ENCODE measurements at regions not wholly inside any gene's neighbourhood (a gene's known extent, or its start where the extent isn't known, plus 50 kb on each side); places are given as distances from the start of the nearest gene placed in this dataset.
"Not testable (repeated sequence)": the region's sequence is repeated elsewhere in the genome, so short reads cannot be mapped to it uniquely, and the experiment has no call there.

DNA sequence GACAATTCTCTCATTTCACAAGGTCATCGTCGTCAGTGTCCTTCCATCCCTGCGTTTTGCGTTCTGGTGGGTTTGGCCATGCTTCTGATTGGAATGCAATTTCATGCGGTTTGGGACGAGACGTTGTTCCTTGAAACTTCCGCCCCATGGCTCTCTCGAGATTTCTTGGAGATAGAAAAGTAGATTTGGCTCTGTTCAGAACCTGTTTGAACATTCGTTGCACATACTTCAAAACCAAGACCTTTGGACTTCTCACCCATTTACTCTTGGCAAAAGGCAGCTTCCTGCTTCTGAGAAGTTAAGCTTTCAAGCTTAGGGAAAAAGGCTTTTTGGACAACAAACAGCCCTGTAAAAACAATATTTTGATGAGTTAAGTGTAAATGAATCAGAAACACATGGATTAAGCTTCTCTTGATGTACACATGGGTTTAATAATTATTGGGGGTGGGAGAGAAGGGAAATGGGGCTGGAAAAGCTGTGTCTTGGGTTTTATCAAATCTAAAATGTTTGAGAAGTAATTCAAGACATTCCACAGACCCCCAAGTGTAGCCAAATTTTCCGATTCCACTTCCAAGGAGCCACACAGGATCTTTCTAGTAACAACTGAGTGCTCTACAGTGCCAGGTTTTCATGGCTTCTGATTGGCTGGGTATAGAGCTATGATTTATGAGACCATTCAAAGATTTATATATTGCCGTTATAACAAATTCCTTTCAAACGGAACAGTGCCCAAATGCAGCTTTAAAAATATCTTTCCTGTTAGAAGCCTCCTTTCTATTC is 467.2 kb downstream of the MED13L start:
- no peak for DNase-seq

DNA sequence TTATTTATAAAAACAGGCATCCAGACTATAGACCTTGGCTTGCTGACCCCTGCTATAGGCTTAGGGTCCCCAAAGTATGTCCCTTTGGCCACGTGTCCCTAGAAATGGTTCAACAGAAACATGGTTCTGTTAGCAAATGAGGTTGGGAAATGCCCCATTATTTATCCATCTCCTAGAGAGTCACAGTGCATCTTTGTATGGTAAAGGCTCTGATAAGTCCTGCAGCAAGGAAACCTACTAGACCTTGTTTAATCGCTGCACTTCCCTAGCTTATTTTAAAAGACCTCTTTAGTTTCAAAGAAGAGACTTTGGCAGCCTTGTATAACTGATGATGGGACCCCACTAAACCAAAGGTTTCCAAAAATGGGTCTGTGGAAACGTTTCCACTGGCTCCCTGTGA is 471.5 kb downstream of the MED13L start:
- DNase-seq, result no peak

GRCh38 chr12:115802767-115803166 is 474.7 kb downstream of the MED13L start:
- no peak for DNase-seq

GRCh38 chr12:115801871-115802270 is 475.6 kb downstream of the MED13L start:
- no peak for DNase-seq

- no peak for DNase-seq
These were observed 477.9 kb downstream of the MED13L start for GRCh38 chr12:115799610-115800009.

DNA sequence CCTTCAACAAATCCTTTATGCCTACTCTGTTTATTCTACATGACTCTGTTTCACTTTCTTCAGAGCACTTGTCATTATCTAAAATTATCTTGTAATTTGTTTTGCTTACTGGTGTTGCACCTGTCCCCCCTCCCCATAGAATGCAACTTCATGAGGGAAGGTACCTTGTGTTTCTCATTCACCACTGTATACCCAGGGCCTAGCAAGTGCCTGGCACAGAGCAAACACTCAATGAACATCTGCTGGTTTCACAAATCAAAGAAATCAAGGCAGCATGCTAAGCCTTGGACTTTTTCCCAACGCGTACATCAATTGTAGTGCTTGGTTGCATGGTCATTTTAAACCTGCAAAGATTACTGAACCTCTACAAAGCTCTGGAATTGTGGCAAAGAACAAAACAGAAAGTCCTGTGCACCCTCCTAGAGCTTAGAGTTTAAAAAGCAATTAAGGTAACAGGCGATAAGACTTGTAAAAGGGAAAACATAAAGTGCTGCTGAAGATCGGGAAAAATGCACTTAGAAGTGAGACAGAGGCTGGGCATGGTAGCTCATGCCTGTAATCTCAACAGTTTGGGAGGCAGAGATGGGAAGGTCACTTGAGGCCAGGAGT is 479.1 kb downstream of the MED13L start:
- no peak for DNase-seq

GRCh38 chr12:115794659-115795081 is 482.8 kb downstream of the MED13L start:
- DNase-seq, result no peak

- no peak for DNase-seq
These were observed 486.2 kb downstream of the MED13L start for GRCh38 chr12:115791331-115791730.

DNA sequence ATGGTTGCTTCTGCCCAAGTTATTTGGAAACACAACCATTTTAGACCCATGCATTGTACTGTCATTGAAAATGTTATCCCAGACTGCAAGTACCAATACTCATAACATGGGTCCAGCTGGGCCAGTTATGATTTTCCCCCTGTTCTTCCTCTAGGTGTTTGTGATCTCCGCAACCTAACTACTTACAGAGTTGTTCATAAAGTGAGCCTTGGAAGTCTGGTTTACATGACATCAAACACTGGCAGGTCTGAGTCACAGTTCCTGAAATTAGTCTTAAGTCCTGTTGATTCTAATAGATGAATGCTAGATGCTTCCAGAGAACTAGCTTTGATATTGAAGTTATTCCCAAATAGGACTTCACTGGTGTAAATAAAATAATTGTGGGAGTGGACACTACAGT is 487.0 kb downstream of the MED13L start:
- no peak for DNase-seq

DNA sequence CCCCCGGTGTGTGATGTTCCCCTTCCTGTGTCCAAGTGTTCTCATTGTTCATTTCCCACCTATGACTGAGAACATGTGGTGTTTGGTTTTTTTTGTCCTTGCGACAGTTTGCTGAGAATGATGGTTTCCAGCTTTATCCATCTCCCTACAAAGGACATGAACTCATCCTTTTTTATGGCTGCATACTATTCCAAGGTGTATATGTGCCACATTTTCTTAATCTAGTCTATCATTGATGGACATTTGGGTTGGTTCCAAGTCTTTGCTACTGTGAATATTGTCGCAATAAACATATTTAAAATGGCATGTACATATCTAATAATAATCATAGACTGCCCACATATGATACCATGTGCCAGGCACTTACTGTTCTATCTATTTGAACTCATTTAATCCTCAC is 491.0 kb downstream of the MED13L start:
- not testable (repeated sequence) for DNase-seq

- no peak for DNase-seq
These were observed 491.9 kb downstream of the MED13L start for GRCh38 chr12:115785548-115785947.

DNA sequence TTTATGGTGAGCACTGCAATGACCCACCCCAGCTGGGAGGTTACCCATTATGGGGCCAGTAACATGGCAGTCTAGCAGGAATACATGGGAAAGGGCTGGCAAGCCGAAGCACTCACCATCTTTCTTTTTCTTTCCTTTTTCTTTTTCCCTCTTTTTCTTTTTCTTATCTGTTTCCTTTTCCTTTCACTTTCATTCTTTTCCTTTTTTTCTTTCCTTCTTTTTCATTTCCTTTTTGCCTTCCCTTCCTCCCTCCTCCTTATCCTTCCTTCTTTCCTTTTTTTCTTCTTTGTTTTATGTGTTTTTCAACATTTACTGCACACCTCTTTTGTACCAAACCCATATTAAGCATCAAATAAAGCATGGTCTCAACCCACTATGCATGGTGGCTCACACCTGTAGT is 501.1 kb downstream of the MED13L start:
- DNase-seq, result no peak

DNA sequence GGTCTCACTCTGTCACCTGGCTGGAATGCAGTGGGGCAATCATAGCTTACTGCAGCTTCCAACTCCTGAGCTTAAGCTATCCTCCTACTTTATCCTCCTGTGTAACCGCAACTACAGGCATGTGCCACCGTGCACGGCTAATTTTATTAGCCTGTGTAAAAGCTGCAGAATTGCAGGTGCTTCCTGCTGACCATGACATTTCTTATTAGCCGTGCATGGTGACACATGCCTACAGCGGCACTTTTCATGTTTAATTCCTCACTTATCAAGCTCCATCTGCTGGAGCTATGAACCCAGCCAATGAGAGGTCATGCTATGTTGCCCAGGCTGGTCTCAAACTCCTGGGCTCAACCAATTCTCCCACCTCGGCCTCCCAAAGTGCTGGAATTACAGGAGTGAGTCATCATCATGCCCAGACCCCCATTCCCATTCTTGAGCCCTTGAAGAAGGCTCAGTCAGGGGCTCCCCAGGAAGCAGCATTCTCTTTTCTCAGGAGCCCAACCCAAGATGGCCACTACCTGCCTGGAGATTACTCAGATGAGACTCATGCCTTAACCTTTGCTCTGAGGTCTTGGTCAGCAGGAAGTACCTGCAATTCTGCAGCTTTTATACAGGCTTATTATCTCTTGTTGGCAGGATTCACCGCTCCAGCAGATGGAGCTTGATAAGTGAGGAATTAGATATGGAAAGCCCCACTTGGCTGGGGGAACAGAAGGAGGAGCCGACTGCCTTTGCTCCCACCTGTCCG is 503.2 kb downstream of the MED13L start:
- DNase-seq, result no peak

DNA sequence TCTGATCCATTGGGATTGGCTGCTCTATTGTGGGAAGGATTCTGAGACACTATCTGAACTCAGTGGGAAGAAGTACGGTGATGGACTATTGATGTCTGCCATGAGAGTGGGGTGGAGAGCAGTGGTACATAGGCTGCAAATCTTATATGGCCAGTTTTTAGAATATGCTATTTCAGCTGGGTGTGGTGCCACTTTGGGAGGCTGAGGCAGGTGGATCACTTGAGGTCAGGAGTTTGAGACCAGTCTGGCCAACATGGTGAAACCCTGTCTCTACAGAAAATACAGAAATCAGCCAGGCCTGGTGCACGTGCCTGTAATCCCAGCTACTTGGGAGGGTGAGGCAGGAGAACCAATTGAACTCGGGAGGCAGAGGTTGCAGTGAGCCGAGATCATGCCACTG is 505.9 kb downstream of the MED13L start:
- no peak for DNase-seq

- no peak for DNase-seq
These were observed 506.4 kb downstream of the MED13L start for GRCh38 chr12:115771065-115771464.

DNA sequence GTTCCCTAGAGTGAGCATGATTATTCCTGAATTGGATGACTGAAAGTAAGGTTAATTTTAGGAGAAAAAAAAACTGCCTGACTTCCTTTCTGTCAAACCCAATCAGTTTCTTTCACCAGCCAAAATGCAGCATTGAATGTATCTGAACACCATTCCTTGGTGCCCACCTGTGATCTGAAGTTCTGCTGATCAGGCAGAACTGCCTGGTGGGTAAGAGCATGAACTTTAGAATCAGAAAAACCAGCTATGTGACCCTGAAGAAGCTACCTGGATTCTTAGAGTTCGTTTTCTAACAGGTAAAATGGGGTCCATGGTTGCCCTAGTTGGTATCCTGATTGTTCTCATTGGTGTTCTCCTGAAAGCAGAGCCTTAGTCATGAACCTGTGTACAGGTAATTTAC is 506.9 kb downstream of the MED13L start:
- DNase-seq, result no peak

DNA sequence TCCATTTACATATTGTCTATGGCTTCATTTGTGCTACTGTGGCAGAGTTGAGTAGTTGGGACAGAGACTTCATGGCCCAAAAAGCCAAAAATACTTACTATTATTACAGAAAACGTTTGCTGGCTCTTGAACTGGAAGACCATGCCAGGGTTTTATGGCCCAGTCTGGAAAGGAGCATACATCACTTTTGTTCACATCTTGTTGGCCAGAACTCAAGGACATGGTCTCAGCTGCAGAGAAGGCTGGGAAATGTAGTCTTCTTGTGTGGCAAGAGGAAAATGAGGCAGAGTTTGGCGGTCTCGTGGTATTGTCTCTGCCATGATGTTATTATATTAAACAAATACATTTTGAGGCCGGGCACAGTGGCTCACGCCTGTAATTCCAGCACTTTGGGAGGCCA is 509.6 kb downstream of the MED13L start:
- DNase-seq, result no peak

- no peak for DNase-seq
These were observed 513.4 kb downstream of the MED13L start for GRCh38 chr12:115763982-115764621.

DNA sequence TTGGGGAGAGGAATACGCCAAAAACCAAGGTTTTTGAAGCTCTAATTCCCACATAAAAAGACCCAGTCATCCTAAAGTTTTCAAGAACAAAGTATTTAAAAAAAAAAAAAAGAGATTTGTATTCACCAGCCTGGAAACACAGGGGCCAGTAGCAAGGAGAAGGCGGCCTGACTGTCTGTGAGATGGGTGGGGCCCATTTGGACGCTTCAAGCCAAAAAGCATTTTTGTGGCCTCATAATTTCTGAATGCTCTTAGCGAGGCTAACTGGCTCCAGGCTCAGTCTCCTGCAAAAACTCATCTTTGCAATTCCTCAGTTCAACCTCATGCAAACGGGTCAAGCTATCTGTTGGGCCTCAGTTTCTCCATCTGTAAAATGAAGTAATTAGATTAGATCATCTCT is 514.1 kb downstream of the MED13L start:
- DNase-seq, result no peak

GRCh38 chr12:115762936-115763335 is 514.6 kb downstream of the MED13L start:
- no peak for DNase-seq

GRCh38 chr12:115761784-115762183 is 515.7 kb downstream of the MED13L start:
- no peak for DNase-seq

DNA sequence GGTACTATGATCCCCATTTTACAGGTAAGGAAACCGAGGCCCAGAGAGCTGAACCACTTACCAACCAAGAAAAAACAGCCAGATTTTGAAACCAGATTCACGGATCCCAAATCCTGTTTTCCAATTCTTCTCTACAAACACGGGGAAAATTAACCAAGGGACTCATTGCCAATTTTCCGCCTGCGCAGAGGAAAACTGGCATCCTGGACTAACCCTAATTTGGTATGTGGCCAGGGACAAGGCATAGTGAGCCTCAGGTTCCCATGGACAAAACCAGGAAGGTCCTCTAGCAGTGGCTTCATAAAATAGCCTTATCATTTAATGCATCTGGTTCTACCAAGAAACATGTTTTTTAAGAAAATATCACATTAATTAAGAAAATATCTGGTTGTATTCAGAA is 517.3 kb downstream of the MED13L start:
- DNase-seq, result no peak

DNA sequence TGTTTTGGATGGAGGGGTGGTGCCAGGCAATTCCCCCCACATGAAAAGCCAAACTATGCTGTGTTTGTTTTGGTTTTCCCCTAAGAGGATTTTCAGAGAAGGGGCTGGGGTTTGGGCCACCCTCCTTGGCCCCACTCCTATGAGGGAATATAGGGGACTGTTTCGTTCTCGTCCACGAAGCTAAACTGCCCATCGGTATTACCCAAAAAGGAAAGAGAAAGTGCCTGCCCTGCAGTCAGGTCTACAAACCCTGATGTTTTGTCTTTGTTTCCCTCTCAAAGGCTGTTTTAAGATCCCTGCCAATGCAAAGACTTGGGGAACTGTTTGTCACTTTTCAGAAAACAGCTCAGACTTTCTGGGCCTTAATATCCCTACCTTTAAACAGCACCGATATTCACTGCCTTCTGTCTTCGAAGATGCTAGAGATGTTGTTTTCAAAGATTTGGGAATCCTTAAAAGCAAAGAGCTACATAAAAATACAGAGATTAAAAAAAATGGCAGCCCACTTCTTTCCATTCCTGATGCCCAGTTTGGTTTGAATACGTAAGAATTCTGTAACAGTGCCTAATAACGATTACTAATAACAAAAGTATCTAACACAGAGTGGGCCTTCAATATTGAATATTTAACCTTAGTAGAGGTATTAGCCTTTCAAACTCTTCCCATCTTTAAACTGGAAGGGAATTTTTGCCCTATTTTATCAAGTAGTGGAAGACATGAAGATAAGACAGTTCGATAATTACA is 518.4 kb downstream of the MED13L start:
- no peak for DNase-seq

Data from KG1 (cell line).